Calu3 (cell line): ENCODE measurements at regions not wholly inside any gene's neighbourhood (a gene's known extent, or its start where the extent isn't known, plus 50 kb on each side); places are given as distances from the start of the nearest gene placed in this dataset.

Source experiments
- BruUV-seq: library from RNA; stranded (reverse); fragments of 400-500 nt; replicated peaks from 2 replicates; lab custom pipeline; 2021; lab: Mats Ljungman, UMichigan
- CTCF ChIA-PET: fragments of 300-600 bp; sonication (Branson Sonifier 250); formaldehyde crosslinking; loops from one replicate; lab custom pipeline; 2022; ENCODE audit warnings: antibody characterized with exemption; lab: Charles Lee
- DNase-seq: peaks from one replicate; pipeline ENCODE4 v3.0.0; 2022
- H3K27ac Mint-ChIP-seq: one replicate; pipeline ENCODE4 v1.8.0; 2022; ENCODE audit warnings: mixed read lengths; ENCODE audit not compliant: unreplicated experiment
- H3K27me3 Mint-ChIP-seq: one replicate; pipeline ENCODE4 v1.8.0; 2022; ENCODE audit warnings: mixed read lengths; ENCODE audit not compliant: unreplicated experiment
- H3K36me3 Mint-ChIP-seq: one replicate; pipeline ENCODE4 v1.8.0; 2022; ENCODE audit warnings: mild to moderate bottlenecking, moderate library complexity, mixed read lengths; ENCODE audit not compliant: insufficient read depth, unreplicated experiment
- H3K4me1 Mint-ChIP-seq: one replicate; pipeline ENCODE4 v1.8.0; 2022; ENCODE audit warnings: mild to moderate bottlenecking, low read depth, mixed read lengths; ENCODE audit not compliant: unreplicated experiment
- H3K4me3 Mint-ChIP-seq: one replicate; pipeline ENCODE4 v1.8.0; 2022; ENCODE audit warnings: mild to moderate bottlenecking, low read depth, moderate library complexity, mixed read lengths; ENCODE audit not compliant: unreplicated experiment
- H3K9me3 Mint-ChIP-seq: one replicate; pipeline ENCODE4 v1.8.0; 2022; ENCODE audit warnings: low read depth, mixed read lengths; ENCODE audit not compliant: unreplicated experiment
- intact Hi-C: fragments of 100-400 bp; cut with micrococcal nuclease; formaldehyde crosslinking; loops from one replicate; pipeline ENCODE4 v1.10.0; 2022; ENCODE audit not compliant: unreplicated experiment
- TF ChIP-seq, protein P1 (sequence below): fragments of 200-600 bp; IDR thresholded peaks from one replicate; pipeline ENCODE4 v1.8.0; 2022; ENCODE audit warnings: antibody characterized with exemption; ENCODE audit not compliant: unreplicated experiment

DNA sequence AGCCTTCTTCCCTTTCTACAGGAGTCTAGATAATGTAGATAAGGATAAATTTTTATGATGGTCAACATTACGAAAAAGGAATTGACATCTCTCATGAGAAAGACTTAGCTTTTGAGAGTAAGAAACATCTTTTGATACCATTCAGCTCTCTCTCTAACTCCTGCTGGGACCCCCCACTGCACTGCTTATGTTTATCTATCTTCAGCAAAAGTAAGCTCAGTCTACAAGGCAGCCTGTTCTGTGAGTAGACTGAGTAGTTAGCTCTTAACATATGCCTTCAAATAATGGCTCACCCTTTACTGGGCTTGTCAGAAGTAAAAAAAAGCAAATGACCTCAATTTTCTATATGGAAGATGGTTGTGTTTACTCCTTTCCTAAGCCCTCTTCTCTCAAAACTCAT lies 372.2 kb upstream of the CDH11 start:
- Mint-ChIP-seq H3K27ac (no peak overlapping the region), H3K27me3 (no peaks in the 10 kb centered on the region), H3K4me1 (no peaks in the 10 kb centered on the region), H3K36me3 (no peaks in the 10 kb centered on the region), H3K4me3 (no peak overlapping the region), H3K9me3 (peaks cover 9% of the 10 kb centered on the region)
- no TSS peak for BruUV-seq
- CTCF ChIA-PET, result no interaction called here
- intact Hi-C loops, result no loop called here
- DNase-seq, result no peak
- TF ChIP-seq, protein P1, sequence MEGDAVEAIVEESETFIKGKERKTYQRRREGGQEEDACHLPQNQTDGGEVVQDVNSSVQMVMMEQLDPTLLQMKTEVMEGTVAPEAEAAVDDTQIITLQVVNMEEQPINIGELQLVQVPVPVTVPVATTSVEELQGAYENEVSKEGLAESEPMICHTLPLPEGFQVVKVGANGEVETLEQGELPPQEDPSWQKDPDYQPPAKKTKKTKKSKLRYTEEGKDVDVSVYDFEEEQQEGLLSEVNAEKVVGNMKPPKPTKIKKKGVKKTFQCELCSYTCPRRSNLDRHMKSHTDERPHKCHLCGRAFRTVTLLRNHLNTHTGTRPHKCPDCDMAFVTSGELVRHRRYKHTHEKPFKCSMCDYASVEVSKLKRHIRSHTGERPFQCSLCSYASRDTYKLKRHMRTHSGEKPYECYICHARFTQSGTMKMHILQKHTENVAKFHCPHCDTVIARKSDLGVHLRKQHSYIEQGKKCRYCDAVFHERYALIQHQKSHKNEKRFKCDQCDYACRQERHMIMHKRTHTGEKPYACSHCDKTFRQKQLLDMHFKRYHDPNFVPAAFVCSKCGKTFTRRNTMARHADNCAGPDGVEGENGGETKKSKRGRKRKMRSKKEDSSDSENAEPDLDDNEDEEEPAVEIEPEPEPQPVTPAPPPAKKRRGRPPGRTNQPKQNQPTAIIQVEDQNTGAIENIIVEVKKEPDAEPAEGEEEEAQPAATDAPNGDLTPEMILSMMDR, result no peak

DNA sequence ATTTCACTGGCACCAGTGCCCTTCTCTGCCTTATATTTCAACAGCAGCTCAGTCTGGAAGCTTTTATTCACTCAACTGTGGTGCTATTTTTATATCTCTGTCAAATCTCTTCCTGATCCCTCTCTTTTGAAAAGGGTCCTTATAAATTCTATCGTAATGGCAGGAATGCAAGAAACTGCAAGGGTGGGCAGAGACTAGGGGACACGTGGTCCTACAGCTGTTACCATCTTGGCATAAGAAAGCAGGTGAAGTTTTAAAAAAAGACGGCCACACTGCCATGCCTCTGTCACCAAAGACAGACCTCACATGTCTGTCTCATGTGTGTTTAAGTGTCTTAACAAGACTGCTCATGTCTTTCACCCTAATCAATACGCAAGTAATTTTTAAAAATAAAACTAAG lies 368.4 kb upstream of the CDH11 start:
- no peak overlapping the region for H3K4me3 Mint-ChIP-seq
- no peaks in the 10 kb centered on the region for H3K36me3 Mint-ChIP-seq
- H3K4me1 Mint-ChIP-seq, result no peaks in the 10 kb centered on the region
- intact Hi-C loops, result no loop called here
- BruUV-seq, result no TSS peak
- peaks cover 8% of the 10 kb centered on the region for H3K9me3 Mint-ChIP-seq
- CTCF ChIA-PET, result no interaction called here
- TF ChIP-seq, protein P1, result no peak
- no peaks in the 10 kb centered on the region for H3K27me3 Mint-ChIP-seq
- DNase-seq, result no peak
- H3K27ac Mint-ChIP-seq, result no peak overlapping the region

DNA sequence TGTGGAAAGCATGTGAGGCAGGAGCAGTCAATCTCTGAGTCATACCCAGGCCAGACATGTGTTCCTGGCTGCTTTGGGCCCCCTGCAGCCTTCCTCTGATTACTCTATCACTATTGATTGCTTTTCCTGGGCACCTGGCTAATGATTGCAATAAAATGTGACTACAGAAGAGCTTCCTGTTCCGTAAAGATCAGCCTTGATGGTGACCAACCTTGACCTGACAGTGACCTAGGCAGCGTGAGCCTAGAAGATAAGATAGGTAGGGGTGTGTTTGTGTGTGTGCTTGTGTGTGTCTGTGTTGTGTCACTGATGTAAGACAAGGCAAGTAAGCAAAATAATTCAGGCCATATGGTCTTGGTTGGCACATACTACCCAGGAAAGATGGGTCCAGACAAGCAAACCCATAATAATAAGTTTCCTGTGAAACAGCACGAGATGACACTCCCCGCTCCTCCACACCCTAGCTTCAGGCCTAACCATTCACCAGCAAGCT lies 367.7 kb upstream of the CDH11 start:
- Mint-ChIP-seq H3K27ac (no peak overlapping the region), H3K4me3 (no peak overlapping the region), H3K4me1 (no peaks in the 10 kb centered on the region), H3K27me3 (no peaks in the 10 kb centered on the region), H3K9me3 (peaks cover 8% of the 10 kb centered on the region), H3K36me3 (no peaks in the 10 kb centered on the region)
- intact Hi-C loops, result no loop called here
- BruUV-seq, result no TSS peak
- TF ChIP-seq, protein P1, result no peak
- no peak for DNase-seq
- CTCF ChIA-PET, result no interaction called here

DNA sequence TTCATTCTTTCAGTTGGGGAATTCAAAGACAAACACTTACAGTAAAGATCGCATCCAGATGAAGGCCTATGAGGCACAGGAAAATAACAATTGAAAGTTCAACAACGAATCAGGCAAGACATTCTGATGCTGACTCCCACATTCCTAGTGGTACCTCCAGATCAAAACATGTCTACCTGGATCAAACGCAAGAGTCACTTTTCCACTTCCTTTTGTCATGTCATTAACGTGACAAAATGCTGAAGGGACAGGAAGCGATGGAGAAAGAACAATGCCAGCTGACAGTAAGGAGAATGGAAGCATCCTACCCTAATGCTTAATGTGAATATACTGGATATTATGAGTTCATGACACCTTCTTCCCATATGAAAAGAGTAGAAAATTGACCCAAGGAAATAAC lies 365.4 kb upstream of the CDH11 start:
- intact Hi-C loops, result no loop called here
- H3K36me3 Mint-ChIP-seq, result no peaks in the 10 kb centered on the region
- H3K4me3 Mint-ChIP-seq, result no peak overlapping the region
- CTCF ChIA-PET, result no interaction called here
- no peak for DNase-seq
- H3K4me1 Mint-ChIP-seq, result no peaks in the 10 kb centered on the region
- no TSS peak for BruUV-seq
- H3K27ac Mint-ChIP-seq, result no peak overlapping the region
- H3K27me3 Mint-ChIP-seq, result no peaks in the 10 kb centered on the region
- TF ChIP-seq, protein P1, result no peak
- H3K9me3 Mint-ChIP-seq, result peaks cover 8% of the 10 kb centered on the region
